Gastroesophageal sphincter (tissue), 3 donors: ENCODE measurements at regions not wholly inside any gene's neighbourhood (a gene's known extent, or its start where the extent isn't known, plus 50 kb on each side); places are given as distances from the start of the nearest gene placed in this dataset.
"Not testable (repeated sequence)": the region's sequence is repeated elsewhere in the genome, so short reads cannot be mapped to it uniquely, and the experiment has no call there.

Source experiments
- CTCF ChIP-seq, 4 experiments: fragments of 200-600 bp in 2 of 4; fragments of 450-650 bp in 2 of 4; sonication (generic) in 1 of 4; IDR thresholded peaks; one replicate each; pipeline ENCODE4 v1.5.1; 2017 to 2019; ENCODE audit warnings: antibody characterized with exemption in 4 of 4, mild to moderate bottlenecking in 2 of 4, moderate library complexity in 2 of 4
- POLR2A ChIP-seq, 2 donors: fragments of 450-650 bp; IDR thresholded peaks; one replicate each; pipeline ENCODE4 v1.6.1; 2017; ENCODE audit warnings: antibody characterized with exemption in 2 of 2, mild to moderate bottlenecking in 2 of 2, moderate library complexity in 1 of 2
- POLR2AphosphoS5 ChIP-seq: sonication (generic); formaldehyde crosslinking; IDR thresholded peaks from one replicate; pipeline ENCODE4 v1.6.1; 2017; ENCODE audit warnings: antibody characterized with exemption

DNA sequence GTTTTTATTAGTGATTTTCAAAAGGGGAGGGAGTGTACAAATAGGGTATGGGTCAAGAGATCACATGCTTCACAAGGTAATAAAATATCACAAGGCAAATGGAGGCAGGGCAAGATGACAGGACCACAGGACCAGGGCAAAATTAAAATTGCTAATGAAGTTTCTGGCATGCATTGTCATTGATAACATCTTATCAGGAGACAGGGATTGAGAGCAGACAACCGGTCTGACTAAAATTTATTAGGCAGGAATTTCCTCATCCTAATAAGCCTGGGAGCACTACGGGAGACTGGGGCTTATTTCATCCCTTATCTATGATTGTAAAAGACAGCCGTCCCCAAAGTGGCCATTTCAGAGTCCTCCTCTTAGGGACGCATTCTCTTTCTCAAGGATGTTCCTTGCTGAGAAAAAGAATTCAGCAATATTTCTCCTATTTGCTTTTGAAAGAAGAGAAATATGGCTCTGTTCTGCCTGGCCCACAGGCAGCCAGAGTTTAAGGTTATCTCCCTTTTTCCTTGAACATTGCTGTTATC lies 88.9 kb upstream of the RNPC3 start:
- TF ChIP-seq POLR2AphosphoS5; CTCF (IDR thresholded peaks at IDR 0.05); POLR2A (IDR thresholded peaks at IDR 0.05): not testable (repeated sequence)
